ENCODE measurements at regions not wholly inside any gene's neighbourhood (a gene's known extent, or its start where the extent isn't known, plus 50 kb on each side); places are given as distances from the start of the nearest gene placed in this dataset.

- TF ChIP-seq CTCF (IDR thresholded peaks at IDR 0.05; ENCODE audit: insufficient read depth, missing control alignments): no peak
- no peak for DNase-seq (ENCODE audit: insufficient read length, low spot score)
- FAIRE-seq: no peak
Measured at GRCh38 chr4:3715855-3716630, 50.1 kb upstream of the ADRA2C start.

GRCh38 chr4:3715061-3715854, 50.9 kb upstream of the ADRA2C start:
- FAIRE-seq (no peak), DNase-seq (ENCODE audit: insufficient read length, low spot score) (no peak)
- TF ChIP-seq CTCF (IDR thresholded peaks at IDR 0.05; ENCODE audit: insufficient read depth, missing control alignments): no peak

GRCh38 chr4:3714642-3715001, 51.6 kb upstream of the ADRA2C start:
- TF ChIP-seq CTCF (IDR thresholded peaks at IDR 0.05; ENCODE audit: insufficient read depth, missing control alignments): no peak
- DNase-seq (ENCODE audit: insufficient read length, low spot score) (no peak), FAIRE-seq (no peak)

- FAIRE-seq (no peak), DNase-seq (ENCODE audit: insufficient read length, low spot score) (no peak)
- no peak for TF ChIP-seq CTCF (IDR thresholded peaks at IDR 0.05; ENCODE audit: insufficient read depth, missing control alignments)
Measured at GRCh38 chr4:3713817-3714641, 52.2 kb upstream of the ADRA2C start.

- DNase-seq (ENCODE audit: insufficient read length, low spot score) (no peak), FAIRE-seq (no peak)
- TF ChIP-seq CTCF (IDR thresholded peaks at IDR 0.05; ENCODE audit: insufficient read depth, missing control alignments): no peak
Measured at GRCh38 chr4:3713346-3713745, 52.8 kb upstream of the ADRA2C start.

- no peak for FAIRE-seq
- TF ChIP-seq CTCF (IDR thresholded peaks at IDR 0.05; ENCODE audit: insufficient read depth, missing control alignments): no peak
- DNase-seq (ENCODE audit: insufficient read length, low spot score): no peak
Measured at GRCh38 chr4:3712936-3713335, 53.2 kb upstream of the ADRA2C start.

All from D721Med (cell line).